H1 (cell line): ENCODE measurements at regions not wholly inside any gene's neighbourhood (a gene's known extent, or its start where the extent isn't known, plus 50 kb on each side); places are given as distances from the start of the nearest gene placed in this dataset.

Source experiments
- BCL11A ChIP-seq, 2 experiments: IDR thresholded peaks; one replicate each; pipeline ENCODE4 v1.6.1; 2011; ENCODE audit warnings: low read depth in 2 of 2, low read length in 2 of 2, mild to moderate bottlenecking in 2 of 2
- CEBPB ChIP-seq: IDR thresholded peaks from 2 replicates; pipeline ENCODE4 v1.6.1; 2012; ENCODE audit warnings: low read depth, low read length
- CTCF ChIP-seq, 3 experiments: IDR thresholded peaks; 1 replicate in 2 of 3; 2 replicates in 1 of 3; pipeline versions ENCODE4 v1.5.1 to v1.6.1; 2011; ENCODE audit warnings: low read length in 3 of 3, mild to moderate bottlenecking in 3 of 3, inconsistent platforms in 2 of 3, low read depth in 1 of 3, moderate library complexity in 1 of 3; ENCODE audit not compliant: insufficient read depth in 1 of 3; ENCODE audit errors: control extremely low read depth in 1 of 3
- EP300 ChIP-seq, 2 experiments: IDR thresholded peaks; 1 replicate in 1 of 2; 2 replicates in 1 of 2; pipeline ENCODE4 v1.6.1; 2011 to 2012; ENCODE audit warnings: low read depth in 2 of 2, low read length in 2 of 2, mild to moderate bottlenecking in 2 of 2, borderline replicate concordance in 1 of 2, inconsistent platforms in 1 of 2, moderate library complexity in 1 of 2
- FOSL1 ChIP-seq: IDR thresholded peaks from 2 replicates; pipeline ENCODE4 v1.6.1; 2011; ENCODE audit warnings: mild to moderate bottlenecking, low read depth, low read length, moderate library complexity; ENCODE audit not compliant: insufficient read depth
- GABPA ChIP-seq: IDR thresholded peaks from 2 replicates; pipeline ENCODE4 v1.6.1; 2011; ENCODE audit warnings: mild to moderate bottlenecking, low read length, moderate library complexity, borderline replicate concordance; ENCODE audit not compliant: insufficient read depth
- JUN ChIP-seq: IDR thresholded peaks from 2 replicates; pipeline ENCODE4 v1.6.1; 2011; ENCODE audit warnings: low read depth, mild to moderate bottlenecking, improper control_type of control experiment, low read length
- POLR2A ChIP-seq, 2 experiments: IDR thresholded peaks; 1 replicate in 1 of 2; 2 replicates in 1 of 2; pipeline ENCODE4 v1.6.1; 2011; ENCODE audit warnings: low read depth in 2 of 2, low read length in 2 of 2, mild to moderate bottlenecking in 2 of 2; ENCODE audit errors: control extremely low read depth in 1 of 2
- POLR2AphosphoS5 ChIP-seq: IDR thresholded peaks from 2 replicates; pipeline ENCODE4 v1.6.1; 2011; ENCODE audit warnings: low read depth, low read length
- RAD21 ChIP-seq, 2 experiments: IDR thresholded peaks in 1 of 2; conservative IDR thresholded peaks in 1 of 2; 2 replicates each; pipeline ENCODE4 v1.6.1; 2011; ENCODE audit warnings: low read depth in 2 of 2, low read length in 2 of 2, improper control_type of control experiment in 1 of 2, inconsistent platforms in 1 of 2, mild to moderate bottlenecking in 1 of 2, moderate library complexity in 1 of 2
- RFX5 ChIP-seq: IDR thresholded peaks from 2 replicates; pipeline ENCODE4 v1.6.1; 2011; ENCODE audit warnings: low read depth, low read length, improper control_type of control experiment, borderline replicate concordance
- SRF ChIP-seq: IDR thresholded peaks from 2 replicates; pipeline ENCODE4 v1.6.1; 2011; ENCODE audit warnings: mild to moderate bottlenecking, low read depth, low read length, moderate library complexity
- TAF1 ChIP-seq: IDR thresholded peaks from 2 replicates; pipeline ENCODE4 v1.6.1; 2011; ENCODE audit warnings: mild to moderate bottlenecking, low read depth, low read length
- USF2 ChIP-seq: IDR thresholded peaks from 2 replicates; pipeline ENCODE4 v1.6.1; 2011; ENCODE audit warnings: low read length, improper control_type of control experiment

GRCh38 chr9:18327121-18327520 is 146.8 kb upstream of the ADAMTSL1 start:
- TF ChIP-seq POLR2A (IDR thresholded peaks at IDR 0.05; ENCODE audit: control extremely low read depth in 1 of 2, low read depth in 2 of 2, low read length in 2 of 2) (no peak), CTCF (IDR thresholded peaks at IDR 0.05; ENCODE audit: control extremely low read depth in 1 of 3, insufficient read depth in 1 of 3, low read depth in 1 of 3, low read length in 3 of 3) (no peak), POLR2AphosphoS5 (no peak), GABPA (no peak), RAD21 (IDR thresholded peaks at IDR 0.05 in 1 of 2, conservative IDR thresholded peaks at IDR 0.05 in 1 of 2; ENCODE audit: low read depth in 2 of 2, low read length in 2 of 2) (no peak), JUN (no peak), SRF (no peak), USF2 (no peak), EP300 (IDR thresholded peaks at IDR 0.05; ENCODE audit: borderline replicate concordance in 1 of 2, low read depth in 2 of 2, low read length in 2 of 2) (no peak), RFX5 (no peak), TAF1 (no peak), BCL11A (IDR thresholded peaks at IDR 0.05; ENCODE audit: low read depth in 2 of 2, low read length in 2 of 2) (no peak), CEBPB (no peak), FOSL1 (no peak)
